Adipocyte (in vitro differentiated cells): ENCODE measurements at regions not wholly inside any gene's neighbourhood (a gene's known extent, or its start where the extent isn't known, plus 50 kb on each side); places are given as distances from the start of the nearest gene placed in this dataset.

ENCODE experiments used
- DNase-seq: peaks from one replicate; pipeline ENCODE4 v3.0.0-alpha.2; 2015; ENCODE audit warnings: low read depth
- H3K27me3 ChIP-seq: replicated peaks from 2 replicates; pipeline ENCODE4 v1.7.0; 2013; ENCODE audit warnings: mild to moderate bottlenecking, low read length, moderate library complexity; ENCODE audit not compliant: control insufficient read depth, insufficient read depth
- H3K36me3 ChIP-seq: 2 replicates; pipeline ENCODE4 v1.7.0; 2013; ENCODE audit warnings: low read length, mild to moderate bottlenecking, moderate library complexity; ENCODE audit not compliant: control insufficient read depth, insufficient read depth, severe bottlenecking
- H3K4me1 ChIP-seq: 2 replicates; pipeline ENCODE4 v1.7.0; 2013; ENCODE audit warnings: mild to moderate bottlenecking, low read length, moderate library complexity; ENCODE audit not compliant: control insufficient read depth, insufficient read depth
- H3K4me3 ChIP-seq: 2 replicates; pipeline ENCODE4 v1.7.0; 2013; ENCODE audit warnings: mild to moderate bottlenecking, low read length, moderate library complexity
- H3K9ac ChIP-seq: 2 replicates; pipeline ENCODE4 v1.7.0; 2013; ENCODE audit warnings: mild to moderate bottlenecking, low read length, moderate library complexity
- H3K9me3 ChIP-seq: 2 replicates; pipeline ENCODE4 v1.7.0; 2013; ENCODE audit warnings: mild to moderate bottlenecking, low read length, moderate library complexity; ENCODE audit not compliant: control insufficient read depth

GRCh38 chr10:124283215-124283948 lies 135.3 kb downstream of the OAT start:
- no peaks in the 10 kb centered on the region for H3K36me3 ChIP-seq
- no peaks in the 10 kb centered on the region for H3K4me1 ChIP-seq
- peaks cover 10% of the 10 kb centered on the region for H3K9me3 ChIP-seq
- H3K4me3 ChIP-seq: no peak overlapping the region
- no peak for DNase-seq
- H3K27me3 ChIP-seq: peaks cover 18% of the 10 kb centered on the region
- H3K9ac ChIP-seq: no peak overlapping the region

DNA sequence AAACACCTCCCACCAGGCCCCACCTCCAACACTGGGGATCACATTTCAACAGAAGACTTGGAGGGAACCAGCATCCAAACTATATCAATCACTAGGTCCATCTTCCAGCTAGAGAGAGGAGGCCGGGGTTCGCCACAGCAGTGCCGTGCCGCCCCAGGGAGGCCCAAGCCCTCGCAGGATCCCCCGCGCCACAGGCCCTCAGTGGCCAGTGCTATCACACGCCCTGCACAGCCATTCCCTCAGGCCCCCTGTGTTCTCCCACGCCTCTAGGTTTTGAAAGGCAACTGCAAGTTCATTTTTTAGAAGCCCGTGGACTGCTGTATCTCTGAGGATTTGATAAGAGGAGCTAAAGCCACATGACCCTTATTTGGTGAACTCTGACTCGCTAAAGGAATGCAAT lies 136.4 kb downstream of the OAT start:
- no peaks in the 10 kb centered on the region for H3K36me3 ChIP-seq
- H3K4me1 ChIP-seq: no peaks in the 10 kb centered on the region
- H3K9ac ChIP-seq: no peak overlapping the region
- no peak for DNase-seq
- H3K9me3 ChIP-seq: peaks cover 15% of the 10 kb centered on the region
- no peak overlapping the region for H3K4me3 ChIP-seq
- H3K27me3 ChIP-seq: peaks cover 18% of the 10 kb centered on the region

- H3K36me3 ChIP-seq: no peaks in the 10 kb centered on the region
Measured at GRCh38 chr10:124281666-124282065, 137.1 kb downstream of the OAT start.

GRCh38 chr10:124280916-124281315 lies 137.8 kb downstream of the OAT start:
- Histone ChIP-seq H3K4me3 (no peak overlapping the region), H3K9me3 (peaks cover 17% of the 10 kb centered on the region), H3K9ac (no peak overlapping the region), H3K4me1 (no peaks in the 10 kb centered on the region), H3K36me3 (no peaks in the 10 kb centered on the region), H3K27me3 (peaks cover 18% of the 10 kb centered on the region)
- DNase-seq: no peak

More at GRCh38 chr10:124281666-124282065, 137.1 kb downstream of the OAT start:
- peaks cover 15% of the 10 kb centered on the region for H3K9me3 ChIP-seq
- no peak overlapping the region for H3K4me3 ChIP-seq
- H3K4me1 ChIP-seq: no peaks in the 10 kb centered on the region
- H3K27me3 ChIP-seq: peaks cover 18% of the 10 kb centered on the region
- H3K9ac ChIP-seq: no peak overlapping the region
- DNase-seq: no peak

DNA sequence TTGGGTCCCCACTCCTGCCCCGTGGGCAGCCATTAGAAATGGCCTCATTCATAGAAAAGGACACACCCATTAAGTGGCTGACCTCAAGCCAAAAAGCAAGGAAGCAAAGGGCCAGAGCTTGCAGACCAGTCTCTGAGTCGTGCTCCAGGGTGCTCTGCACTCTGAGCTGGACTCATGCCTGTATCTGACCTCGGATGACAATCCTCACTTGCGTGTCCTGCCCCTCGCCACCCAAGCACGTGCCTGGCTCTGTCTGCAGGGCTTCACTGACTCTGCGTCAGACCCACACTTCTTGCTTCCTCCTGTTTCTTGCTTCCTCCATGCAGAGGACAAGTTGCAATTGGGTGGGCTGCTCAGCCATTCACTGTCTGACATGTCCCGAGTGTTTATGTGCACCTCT lies 138.8 kb downstream of the OAT start:
- peaks cover 18% of the 10 kb centered on the region for H3K27me3 ChIP-seq
- no peak overlapping the region for H3K4me3 ChIP-seq
- peaks cover 21% of the 10 kb centered on the region for H3K9me3 ChIP-seq
- H3K4me1 ChIP-seq: no peaks in the 10 kb centered on the region
- DNase-seq: no peak
- H3K36me3 ChIP-seq: no peaks in the 10 kb centered on the region
- H3K9ac ChIP-seq: no peak overlapping the region

DNA sequence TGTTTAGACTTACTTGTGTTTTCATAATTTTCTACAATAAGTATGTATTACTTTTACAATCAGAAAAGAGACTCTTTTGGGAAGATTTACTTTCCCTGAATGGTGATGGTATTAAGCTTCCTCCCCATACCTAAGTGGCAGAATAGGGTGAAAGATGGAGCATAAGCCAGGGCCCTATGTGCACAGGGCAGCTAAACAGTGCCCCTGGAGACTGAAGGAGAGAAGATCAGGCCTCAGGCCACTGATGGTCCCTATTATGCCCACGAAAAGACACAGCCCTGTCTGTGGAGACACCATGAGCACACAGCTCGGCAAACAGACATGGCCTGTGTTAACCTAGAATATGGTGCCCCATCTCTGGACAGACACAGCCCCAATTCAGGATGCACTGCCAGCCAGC lies 139.4 kb downstream of the OAT start:
- H3K27me3 ChIP-seq: peaks cover 16% of the 10 kb centered on the region
- H3K4me3 ChIP-seq: no peak overlapping the region
- no peak for DNase-seq

DNA sequence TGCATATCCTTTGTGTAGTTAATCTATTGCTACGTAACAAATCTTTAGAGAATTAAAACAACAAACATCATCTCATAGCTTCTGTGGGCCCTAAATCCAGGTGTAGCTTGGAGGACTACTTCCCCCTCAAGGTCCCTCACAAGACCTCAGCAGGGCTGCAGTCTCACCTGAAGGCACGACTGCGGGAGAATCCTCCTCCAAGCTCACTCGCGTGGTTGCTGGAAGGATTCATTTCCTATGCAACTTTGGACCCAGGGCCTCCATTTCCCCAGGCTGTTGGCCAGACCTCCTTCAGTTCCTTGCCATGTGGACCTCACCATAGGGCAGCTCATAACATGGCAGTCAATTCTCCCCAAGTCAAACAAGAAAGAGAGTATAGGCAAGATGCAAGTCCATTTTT lies 140.4 kb downstream of the OAT start:
- Histone ChIP-seq H3K9ac (no peak overlapping the region), H3K36me3 (no peaks in the 10 kb centered on the region), H3K27me3 (peaks cover 12% of the 10 kb centered on the region), H3K9me3 (peaks cover 36% of the 10 kb centered on the region), H3K4me1 (no peaks in the 10 kb centered on the region), H3K4me3 (no peak overlapping the region)
- no peak for DNase-seq

More for the DNA sequence above, 139.4 kb downstream of the OAT start:
- Histone ChIP-seq H3K9me3 (peaks cover 27% of the 10 kb centered on the region), H3K9ac (no peak overlapping the region), H3K36me3 (no peaks in the 10 kb centered on the region), H3K4me1 (no peaks in the 10 kb centered on the region)

GRCh38 chr10:124273141-124273540 lies 145.6 kb downstream of the OAT start:
- no peaks in the 10 kb centered on the region for H3K4me1 ChIP-seq
- H3K4me3 ChIP-seq: no peak overlapping the region
- no peaks in the 10 kb centered on the region for H3K36me3 ChIP-seq
- no peak for DNase-seq
- H3K9ac ChIP-seq: no peak overlapping the region
- H3K27me3 ChIP-seq: peaks cover 22% of the 10 kb centered on the region
- peaks cover 51% of the 10 kb centered on the region for H3K9me3 ChIP-seq

DNA sequence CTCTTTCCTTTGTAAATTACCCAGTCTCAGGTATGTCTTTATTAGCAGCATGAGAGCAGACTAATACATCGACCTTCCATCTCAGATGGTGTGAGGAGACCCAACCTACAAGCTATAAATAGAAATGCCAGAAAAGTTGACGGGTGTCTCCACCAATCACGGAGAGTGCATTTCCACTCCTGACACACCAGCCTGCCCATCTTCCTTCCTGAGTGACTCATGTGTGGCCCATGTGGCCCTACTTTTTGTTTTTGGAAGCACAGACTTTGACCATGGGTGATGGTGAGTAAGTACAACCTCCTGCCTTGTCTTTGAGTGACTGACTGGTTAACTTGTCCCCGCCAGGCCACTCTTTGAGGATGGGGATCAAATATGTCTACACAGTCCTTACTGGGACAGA lies 147.0 kb downstream of the OAT start:
- H3K9me3 ChIP-seq: peaks cover 48% of the 10 kb centered on the region
- DNase-seq: no peak
- H3K4me1 ChIP-seq: peaks cover 11% of the 10 kb centered on the region
- peaks cover 22% of the 10 kb centered on the region for H3K27me3 ChIP-seq
- H3K36me3 ChIP-seq: no peaks in the 10 kb centered on the region
- no peak overlapping the region for H3K4me3 ChIP-seq
- H3K9ac ChIP-seq: no peak overlapping the region

- no peak for DNase-seq
- Histone ChIP-seq H3K4me1 (peaks cover 11% of the 10 kb centered on the region), H3K4me3 (no peak overlapping the region), H3K36me3 (no peaks in the 10 kb centered on the region), H3K9ac (no peak overlapping the region), H3K27me3 (peaks cover 22% of the 10 kb centered on the region), H3K9me3 (peaks cover 46% of the 10 kb centered on the region)
Measured at GRCh38 chr10:124270530-124271327, 148.0 kb downstream of the OAT start.

DNA sequence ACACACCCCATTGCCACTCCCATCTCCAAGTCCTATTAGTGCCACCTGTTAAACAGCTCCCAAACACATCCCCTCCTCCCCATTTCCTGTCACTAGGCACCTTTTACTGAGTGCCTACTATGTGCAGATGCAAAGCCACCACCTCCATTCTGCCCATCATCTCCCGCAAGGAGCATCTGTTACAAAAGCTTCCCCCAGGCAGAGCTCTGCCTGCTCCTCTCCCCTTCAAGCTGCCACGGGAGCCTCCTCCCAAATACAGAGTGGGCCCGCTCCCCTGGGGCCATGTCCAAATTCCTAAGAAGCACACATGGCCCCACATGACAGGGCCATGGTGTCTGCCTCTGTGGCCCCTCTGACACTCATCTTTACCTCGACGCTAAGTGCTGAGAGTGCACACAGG lies 149.7 kb downstream of the OAT start:
- DNase-seq: no peak
- Histone ChIP-seq H3K9ac (no peak overlapping the region), H3K4me3 (no peak overlapping the region), H3K36me3 (no peaks in the 10 kb centered on the region), H3K9me3 (peaks cover 33% of the 10 kb centered on the region), H3K4me1 (peaks cover 11% of the 10 kb centered on the region), H3K27me3 (peaks cover 28% of the 10 kb centered on the region)
